Hepatocyte (in vitro differentiated cells): ENCODE measurements at regions not wholly inside any gene's neighbourhood (a gene's known extent, or its start where the extent isn't known, plus 50 kb on each side); places are given as distances from the start of the nearest gene placed in this dataset.

ENCODE experiments used
- EZH2 ChIP-seq: fragments of 200-600 bp; sonication (generic); IDR thresholded peaks from 2 replicates; pipeline ENCODE4 v1.6.1; 2016; ENCODE audit warnings: antibody characterized with exemption, mild to moderate bottlenecking, borderline replicate concordance
- EZH2phosphoT487 ChIP-seq: fragments of 200-600 bp; sonication (generic); IDR thresholded peaks from one replicate; pipeline ENCODE4 v1.6.1; 2018; ENCODE audit warnings: antibody characterized with exemption, mild to moderate bottlenecking, low read depth, moderate library complexity; ENCODE audit not compliant: unreplicated experiment, severe bottlenecking
- TF ChIP-seq, protein P1 (sequence below): fragments of 200-600 bp; sonication (generic); IDR thresholded peaks from 2 replicates; pipeline ENCODE4 v1.5.1; 2016; ENCODE audit warnings: antibody characterized with exemption, mild to moderate bottlenecking; ENCODE audit not compliant: poor library complexity

DNA sequence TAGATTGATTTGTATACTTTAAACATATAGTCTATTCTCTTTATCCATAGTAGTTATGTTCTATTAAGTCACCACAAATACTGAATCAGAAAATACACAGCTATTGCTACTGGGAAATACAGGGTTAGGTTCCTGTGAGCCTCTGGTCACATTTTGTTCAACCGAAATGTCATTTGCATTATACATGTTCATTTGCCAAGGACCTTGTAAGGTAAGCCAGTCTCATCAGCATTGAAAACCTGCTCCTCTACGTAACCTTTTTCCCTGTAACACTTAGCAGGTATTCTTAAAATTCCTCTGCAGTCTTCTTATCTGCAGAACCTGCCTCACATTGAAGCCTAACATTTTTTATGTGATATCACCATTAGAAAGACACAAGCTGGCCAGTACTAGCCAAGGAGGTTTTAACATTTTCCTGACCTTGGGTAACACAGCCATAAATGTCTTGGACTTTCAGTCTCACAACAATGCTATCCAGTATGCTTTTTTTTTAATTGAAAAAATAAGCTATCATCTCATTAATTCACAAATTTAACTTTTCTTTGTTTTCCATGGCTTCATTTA, 765.7 kb upstream of the IGFBP7 start:
- TF ChIP-seq, protein P1, sequence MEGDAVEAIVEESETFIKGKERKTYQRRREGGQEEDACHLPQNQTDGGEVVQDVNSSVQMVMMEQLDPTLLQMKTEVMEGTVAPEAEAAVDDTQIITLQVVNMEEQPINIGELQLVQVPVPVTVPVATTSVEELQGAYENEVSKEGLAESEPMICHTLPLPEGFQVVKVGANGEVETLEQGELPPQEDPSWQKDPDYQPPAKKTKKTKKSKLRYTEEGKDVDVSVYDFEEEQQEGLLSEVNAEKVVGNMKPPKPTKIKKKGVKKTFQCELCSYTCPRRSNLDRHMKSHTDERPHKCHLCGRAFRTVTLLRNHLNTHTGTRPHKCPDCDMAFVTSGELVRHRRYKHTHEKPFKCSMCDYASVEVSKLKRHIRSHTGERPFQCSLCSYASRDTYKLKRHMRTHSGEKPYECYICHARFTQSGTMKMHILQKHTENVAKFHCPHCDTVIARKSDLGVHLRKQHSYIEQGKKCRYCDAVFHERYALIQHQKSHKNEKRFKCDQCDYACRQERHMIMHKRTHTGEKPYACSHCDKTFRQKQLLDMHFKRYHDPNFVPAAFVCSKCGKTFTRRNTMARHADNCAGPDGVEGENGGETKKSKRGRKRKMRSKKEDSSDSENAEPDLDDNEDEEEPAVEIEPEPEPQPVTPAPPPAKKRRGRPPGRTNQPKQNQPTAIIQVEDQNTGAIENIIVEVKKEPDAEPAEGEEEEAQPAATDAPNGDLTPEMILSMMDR: no peak
- TF ChIP-seq EZH2 (no peak), EZH2phosphoT487 (no peak)
